Activated CD8-positive, alpha-beta memory T cell treated with anti-CD3 and anti-CD28 coated beads for 24 hours (primary cell): ENCODE measurements at regions not wholly inside any gene's neighbourhood (a gene's known extent, or its start where the extent isn't known, plus 50 kb on each side); places are given as distances from the start of the nearest gene placed in this dataset.
"Not testable (repeated sequence)": the region's sequence is repeated elsewhere in the genome, so short reads cannot be mapped to it uniquely, and the experiment has no call there.

Experiments
- DNase-seq: peaks from one replicate; pipeline ENCODE4 v3.0.0-alpha.2; 2020

DNA sequence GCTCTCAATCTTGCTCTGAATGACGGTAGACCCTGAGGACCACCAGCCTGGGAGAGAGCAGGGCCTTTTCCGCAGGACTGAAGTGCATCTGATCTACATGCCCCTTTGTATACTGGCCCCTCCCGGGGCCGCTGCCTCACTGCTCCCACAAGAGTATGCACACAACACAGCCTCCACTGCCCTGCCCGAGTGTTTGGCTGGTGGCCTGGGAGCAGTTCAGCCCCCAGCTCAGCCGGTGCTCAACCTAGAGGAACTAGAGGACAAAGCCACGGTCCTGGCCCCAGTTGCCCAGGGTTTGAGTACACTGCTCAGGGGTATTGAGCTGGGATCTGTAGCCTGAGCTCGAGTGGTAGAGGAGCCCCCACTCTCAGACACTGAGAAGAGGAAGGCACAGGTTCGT, 118.9 kb upstream of the CAB39 start:
- DNase-seq, result no peak

GRCh38 chr2:230594286-230594840, 118.3 kb upstream of the CAB39 start:
- DNase-seq, result no peak

- no peak for DNase-seq
Observed at GRCh38 chr2:230599853-230600252, 112.8 kb upstream of the CAB39 start.

- no peak for DNase-seq
Observed at GRCh38 chr2:230600285-230600684, 112.4 kb upstream of the CAB39 start.

DNA sequence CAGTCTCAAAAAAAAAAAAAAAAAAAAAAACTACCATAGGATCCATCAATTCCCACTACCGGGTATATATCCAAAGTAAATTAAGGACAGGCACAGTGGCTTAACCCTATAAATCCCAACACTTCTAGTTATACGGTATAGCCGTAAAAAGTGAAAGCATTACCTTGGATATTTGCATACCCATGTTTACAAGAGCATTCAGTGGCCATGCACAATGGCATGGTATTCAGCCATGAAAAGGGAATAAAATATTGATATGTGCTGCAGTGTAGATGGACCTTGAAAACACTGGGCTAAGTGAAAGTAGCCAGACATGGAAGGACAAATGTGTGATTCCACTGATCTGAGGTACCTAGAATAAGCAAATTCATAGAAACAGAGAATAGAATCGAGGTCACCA, 111.8 kb upstream of the CAB39 start:
- DNase-seq, result no peak

GRCh38 chr2:230601510-230601909, 111.1 kb upstream of the CAB39 start:
- DNase-seq, result no peak

GRCh38 chr2:230602562-230603230, 109.9 kb upstream of the CAB39 start:
- DNase-seq, result peak; percentile 81

- not testable (repeated sequence) for DNase-seq
Observed at GRCh38 chr2:230603317-230603716, 109.3 kb upstream of the CAB39 start.

DNA sequence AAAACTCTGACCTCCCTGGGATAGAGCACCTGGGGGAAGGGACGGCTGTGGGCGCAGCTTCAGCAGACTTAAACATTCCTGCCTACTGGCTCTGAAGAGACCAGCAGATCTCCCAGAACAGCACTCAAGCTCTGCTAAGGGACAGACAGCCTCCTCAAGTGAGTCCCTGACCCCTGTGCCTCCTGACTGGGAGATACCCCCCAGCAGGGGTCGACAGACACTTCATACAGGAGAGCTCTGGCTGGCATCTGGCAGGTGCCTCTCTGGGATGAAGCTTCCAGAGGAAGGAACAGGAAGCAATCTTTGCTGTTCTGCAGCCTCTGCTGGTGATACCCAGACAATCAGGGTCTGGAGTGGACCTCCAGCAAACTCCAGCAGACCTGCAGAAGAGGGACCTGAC, 108.5 kb upstream of the CAB39 start:
- DNase-seq, result peak; percentile 57

DNA sequence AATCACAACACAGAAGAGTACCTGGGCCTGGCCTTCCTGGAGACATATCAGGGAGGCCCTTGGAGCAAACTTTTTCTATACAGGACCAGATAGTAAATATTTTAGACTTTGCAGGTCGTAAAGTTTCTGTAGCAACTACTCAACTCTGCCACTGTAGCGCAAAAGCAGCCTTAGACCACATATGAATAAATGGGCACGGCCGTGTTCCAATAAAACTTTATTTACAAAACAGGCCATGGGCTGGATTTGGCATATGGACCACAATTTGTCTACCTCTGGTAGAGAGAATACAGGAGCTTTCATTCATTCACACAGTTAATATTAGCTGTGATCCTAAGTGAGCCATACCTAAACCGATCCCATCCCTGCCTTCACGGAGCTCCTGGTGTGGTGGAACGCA, 98.6 kb upstream of the CAB39 start:
- DNase-seq, result no peak

DNA sequence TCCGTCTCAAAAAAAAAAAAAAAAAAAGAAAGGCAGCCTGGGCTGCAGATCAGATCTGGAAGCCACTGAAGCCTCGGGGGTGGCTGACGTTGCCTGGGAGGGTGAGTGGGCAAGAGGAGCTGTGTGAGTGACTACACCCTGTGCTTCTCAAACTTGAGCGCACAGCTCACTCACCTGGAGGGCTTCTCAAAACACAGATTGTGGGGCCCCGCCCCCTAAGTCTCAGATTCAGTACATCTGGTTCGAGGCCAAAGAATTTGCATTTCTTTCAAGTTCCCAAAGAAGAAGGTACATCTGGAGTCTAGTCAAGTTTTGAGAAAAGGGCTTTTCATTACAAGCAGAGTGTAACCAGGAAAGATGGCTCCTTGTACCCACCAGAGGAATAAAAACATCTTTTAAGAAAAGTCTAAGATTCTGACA, 97.7 kb upstream of the CAB39 start:
- DNase-seq, result no peak

- not testable (repeated sequence) for DNase-seq
Observed at GRCh38 chr2:230617256-230617706, 95.4 kb upstream of the CAB39 start.

- no peak for DNase-seq
Observed at GRCh38 chr2:230619491-230619890, 93.2 kb upstream of the CAB39 start.

- DNase-seq, result not testable (repeated sequence)
Observed at GRCh38 chr2:230625220-230625619, 87.4 kb upstream of the CAB39 start.

DNA sequence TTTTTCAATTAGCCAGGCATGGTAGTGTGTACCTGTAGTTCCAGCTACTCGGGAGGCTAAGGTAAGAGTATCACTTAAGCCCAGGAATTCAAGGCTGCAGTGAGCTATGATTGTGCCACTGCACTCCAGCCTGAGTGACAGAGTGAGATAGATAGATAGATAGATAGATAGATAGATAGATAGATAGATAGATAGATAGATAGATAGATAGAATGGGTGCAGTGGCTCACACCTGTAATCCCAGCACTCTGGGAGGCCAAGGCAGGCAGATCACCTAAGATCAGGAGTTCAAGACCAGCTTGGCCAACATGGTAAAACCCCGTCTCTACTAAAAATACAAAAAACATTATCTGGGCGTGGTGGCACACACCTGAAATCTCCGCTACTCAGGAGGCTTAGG, 85.6 kb upstream of the CAB39 start:
- not testable (repeated sequence) for DNase-seq

DNA sequence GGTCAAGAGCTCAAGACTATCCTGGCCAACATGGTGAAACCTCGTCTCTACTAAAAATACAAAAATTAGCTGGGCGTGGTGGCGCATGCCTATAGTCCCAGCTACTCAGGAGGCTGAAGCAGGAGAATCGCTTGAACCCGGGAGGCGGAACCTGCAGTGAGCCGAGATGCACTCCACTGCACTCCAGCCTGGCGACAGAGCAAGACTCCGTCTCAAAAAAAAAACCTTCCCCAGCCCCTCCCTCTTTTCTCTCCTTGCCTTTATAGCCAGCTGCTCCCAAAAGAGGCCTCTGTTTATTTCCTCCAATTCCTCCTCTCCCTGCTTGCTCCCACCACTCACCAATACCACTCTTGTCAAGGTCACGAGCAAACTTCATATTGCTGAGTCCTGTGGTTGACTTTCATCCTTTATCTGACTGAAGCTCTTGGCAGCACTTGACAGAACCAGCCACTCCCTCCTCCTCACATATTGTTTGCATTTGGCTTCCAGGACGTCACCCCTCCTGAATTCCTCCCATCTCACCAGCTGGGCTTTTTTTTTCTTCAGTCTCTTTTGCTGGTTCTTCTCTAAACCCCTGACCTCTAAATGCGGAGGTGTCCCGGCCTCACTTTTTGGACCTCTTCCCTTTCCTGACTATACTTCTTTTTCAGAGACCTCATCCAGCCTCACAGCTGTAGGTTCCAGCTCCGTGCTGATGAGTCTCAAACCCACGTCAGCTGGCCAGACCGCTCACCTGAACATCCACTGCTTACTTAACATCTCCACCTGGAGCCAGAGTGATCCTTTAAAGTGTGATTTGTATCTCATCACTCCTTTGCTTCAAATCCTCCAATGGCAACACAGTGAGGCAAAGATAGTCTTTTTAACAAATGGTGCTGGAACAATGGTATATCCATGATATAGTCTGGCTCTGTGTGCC, 84.6 kb upstream of the CAB39 start:
- DNase-seq, result no peak

GRCh38 chr2:230631470-230631869, 81.2 kb upstream of the CAB39 start:
- DNase-seq, result no peak

- no peak for DNase-seq
Observed at GRCh38 chr2:230634146-230634545, 78.5 kb upstream of the CAB39 start.

GRCh38 chr2:230634721-230635313, 77.8 kb upstream of the CAB39 start:
- peak; percentile 40 for DNase-seq

GRCh38 chr2:230636684-230637271, 75.9 kb upstream of the CAB39 start:
- DNase-seq, result peak; percentile 69

- DNase-seq, result peak; percentile 54
Observed at GRCh38 chr2:230637486-230637885, 75.2 kb upstream of the CAB39 start.

DNA sequence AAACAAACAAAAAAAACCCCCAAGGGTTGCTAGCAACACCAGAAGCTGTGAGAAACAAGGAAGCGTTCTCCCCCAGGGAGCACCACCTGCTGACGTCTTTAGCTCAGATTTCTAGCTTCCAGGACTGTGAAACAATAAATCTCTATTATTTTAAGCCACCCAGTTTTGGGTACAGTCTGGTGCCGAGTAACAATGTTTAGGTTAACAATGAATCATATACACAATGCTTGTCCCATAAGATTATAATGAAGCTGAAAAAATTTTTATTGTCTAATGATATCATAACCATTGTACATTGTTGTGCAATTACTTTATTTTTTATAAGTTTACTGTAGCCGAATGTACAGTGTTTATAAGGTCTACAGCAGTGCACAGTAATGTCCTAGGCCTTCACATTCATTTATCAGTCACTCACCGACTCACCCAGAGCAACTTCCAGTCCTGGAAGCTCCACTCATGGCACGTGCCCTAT, 72.1 kb upstream of the CAB39 start:
- no peak for DNase-seq

- DNase-seq, result peak; percentile 59
Observed at GRCh38 chr2:230642966-230643365, 69.7 kb upstream of the CAB39 start.
